ENCODE measurements at regions not wholly inside any gene's neighbourhood (a gene's known extent, or its start where the extent isn't known, plus 50 kb on each side); places are given as distances from the start of the nearest gene placed in this dataset.

DNA sequence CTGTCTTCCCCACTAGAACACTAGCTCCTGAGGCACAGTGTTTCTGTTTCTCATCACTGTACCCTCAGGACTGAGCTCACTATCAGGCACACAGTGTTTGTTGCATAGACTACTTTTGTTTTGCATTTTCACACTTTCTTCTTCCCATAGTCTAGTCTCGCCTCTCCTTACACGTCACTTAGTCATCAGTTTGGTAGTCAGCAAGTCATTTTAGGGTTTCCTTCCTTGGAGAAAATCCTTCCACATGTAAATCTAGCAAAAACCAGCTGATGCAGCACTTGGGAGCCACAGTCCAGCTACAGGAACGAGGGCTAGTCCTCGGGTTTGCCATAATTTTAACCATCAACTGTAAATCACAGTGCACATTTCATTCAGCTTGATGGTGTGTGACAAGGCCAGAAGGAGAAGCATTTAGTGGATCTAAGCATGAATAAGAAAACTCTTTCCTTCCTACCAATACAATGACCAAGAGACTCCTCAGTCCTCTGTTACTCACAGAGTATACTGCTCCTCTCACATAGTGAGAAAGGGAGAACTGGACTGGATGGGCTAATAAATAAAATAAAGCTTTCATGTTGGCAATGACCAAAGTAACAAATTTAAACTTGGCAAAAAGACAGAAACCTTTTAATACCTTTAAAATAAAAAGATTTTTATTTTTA is 221.0 kb downstream of the KLF12 start:
- TF ChIP-seq ARNTL (CRISPR knock-in tag; IDR thresholded peaks at IDR 0.05; ENCODE audit: borderline replicate concordance, low read depth) (no peak), ZNF8 (CRISPR knock-in tag; IDR thresholded peaks at IDR 0.05) (no peak), ZFP3 (CRISPR knock-in tag; IDR thresholded peaks at IDR 0.05) (no peak)
